A549 (cell line): ENCODE measurements at regions not wholly inside any gene's neighbourhood (a gene's known extent, or its start where the extent isn't known, plus 50 kb on each side); places are given as distances from the start of the nearest gene placed in this dataset.

Source experiments
- ATAC-seq, 2 experiments: fragments of 200-7000 bp in 1 of 2; fragments of >200 bp in 1 of 2; cut with Nextera tagmentation in 1 of 2; cut with Tn5 transposase in 1 of 2; 3 replicates each; pipeline versions ENCODE4 v1.8.0 to v1.9.1; 2018 to 2020; ENCODE audit warnings: mild to moderate bottlenecking in 1 of 2, moderate library complexity in 1 of 2
- CTCF ChIA-PET: fragments of 300-600 bp; sonication (Branson Sonifier 250); formaldehyde crosslinking; extraction: SDS; loops from one replicate; lab custom pipeline; 2021; ENCODE audit warnings: antibody characterized with exemption, inconsistent platforms; lab: Yijun Ruan, JAX
- POLR2A ChIA-PET: fragments of 350-600 bp; formaldehyde crosslinking; extraction: SDS; loops from one replicate; lab custom pipeline; 2021; ENCODE audit warnings: antibody characterized with exemption, inconsistent platforms; lab: Yijun Ruan, JAX
- DNase-seq, 2 experiments: peaks; one replicate each; pipeline versions ENCODE4 v3.0.0 to v3.0.0-alpha.2; 2011 to 2016; ENCODE audit warnings: low read depth in 1 of 2, low spot score in 1 of 2
- FAIRE-seq: peaks from 2 replicates; lab custom pipeline; 2011; peaks lifted over from hg19 to GRCh38; lab: Jason Lieb, UNC
- H3K27ac ChIP-seq, 2 experiments: fragments of >200 bp; sonication (Bioruptor Twin); formaldehyde crosslinking; 3 replicates each; pipeline ENCODE4 v1.5.1; 2016 to 2017
- H3K4me1 ChIP-seq: fragments of >200 bp; sonication (Bioruptor Twin); formaldehyde crosslinking; 3 replicates; pipeline ENCODE4 v1.6.1; 2016
- H3K4me2 ChIP-seq: fragments of >200 bp; sonication (Bioruptor Twin); formaldehyde crosslinking; 3 replicates; pipeline ENCODE4 v1.6.1; 2016
- H3K4me3 ChIP-seq: fragments of >200 bp; sonication (Bioruptor Twin); formaldehyde crosslinking; 3 replicates; pipeline ENCODE4 v1.5.1; 2016
- H3K9me3 ChIP-seq: fragments of >200 bp; sonication (Bioruptor Twin); formaldehyde crosslinking; 3 replicates; pipeline ENCODE4 v1.6.1; 2016
- CBX8 ChIP-seq: fragments of 200-600 bp; sonication (generic); IDR thresholded peaks from 2 replicates; pipeline ENCODE4 v1.6.1; 2016
- CHD2 ChIP-seq: fragments of 150-350 bp; IDR thresholded peaks from 2 replicates; pipeline ENCODE4 v1.6.1; 2014; ENCODE audit warnings: low read length; ENCODE audit not compliant: partially characterized antibody
- EP300 ChIP-seq, 2 experiments: fragments of >200 bp; sonication (Bioruptor Twin); formaldehyde crosslinking; IDR thresholded peaks; 2 replicates in 1 of 2; 3 replicates in 1 of 2; pipeline ENCODE4 v1.6.1; 2016 to 2017
- FOSL2 ChIP-seq, 2 experiments: fragments of 450-650 bp in 1 of 2; fragments of >200 bp in 1 of 2; sonication (Bioruptor Twin) in 1 of 2; formaldehyde crosslinking; IDR thresholded peaks; 2 replicates each; pipeline versions ENCODE4 v1.5.0 to v1.6.1; 2016 to 2020; ENCODE audit warnings: mild to moderate bottlenecking in 1 of 2, moderate library complexity in 1 of 2
- HDAC2 ChIP-seq: fragments of 200-600 bp; sonication (generic); IDR thresholded peaks from 2 replicates; pipeline ENCODE4 v1.6.1; 2016
- MAFK ChIP-seq: fragments of 450-650 bp; IDR thresholded peaks from 2 replicates; pipeline ENCODE4 v1.6.1; 2014; ENCODE audit not compliant: partially characterized antibody
- MYC ChIP-seq: IDR thresholded peaks from 2 replicates; pipeline ENCODE4 v1.6.1; 2012; ENCODE audit warnings: mild to moderate bottlenecking, inconsistent platforms, low read length, improper control_type of control experiment, borderline replicate concordance
- NR3C1 ChIP-seq: fragments of >200 bp; sonication (Bioruptor Twin); formaldehyde crosslinking; IDR thresholded peaks from 3 replicates; pipeline ENCODE4 v1.6.1; 2017
- PHF8 ChIP-seq: fragments of 200-600 bp; sonication (generic); IDR thresholded peaks from 2 replicates; pipeline ENCODE4 v1.6.1; 2016; ENCODE audit warnings: low read depth, mild to moderate bottlenecking, antibody characterized with exemption, moderate library complexity, borderline replicate concordance
- RAD21 ChIP-seq, 2 experiments: fragments of >200 bp in 1 of 2; sonication (Bioruptor Twin) in 1 of 2; formaldehyde crosslinking in 1 of 2; IDR thresholded peaks in 1 of 2; conservative IDR thresholded peaks in 1 of 2; 2 replicates in 1 of 2; 3 replicates in 1 of 2; pipeline ENCODE4 v1.6.1; 2012 to 2018; ENCODE audit warnings: inconsistent platforms in 1 of 2
- RFX5 ChIP-seq: fragments of 450-650 bp; IDR thresholded peaks from 2 replicates; pipeline ENCODE4 v1.7.1; 2014; ENCODE audit warnings: antibody characterized with exemption, mild to moderate bottlenecking, moderate library complexity
- SREBF2 ChIP-seq: fragments of 450-650 bp; IDR thresholded peaks from 2 replicates; pipeline ENCODE4 v1.6.1; 2014; ENCODE audit warnings: mild to moderate bottlenecking, moderate library complexity
- ZFP36 ChIP-seq: fragments of 450-650 bp; IDR thresholded peaks from 2 replicates; pipeline ENCODE4 v1.6.1; 2014; ENCODE audit warnings: borderline replicate concordance; ENCODE audit not compliant: partially characterized antibody
- WGBS: methylation state at CpG from one replicate; pipeline ENCODE4 v1.1.6; 2017; ENCODE audit errors: missing lambda C conversion rate; 5-methylcytosine and 5-hydroxymethylcytosine counted together
- TF ChIP-seq, protein P1 (sequence below): fragments of 450-650 bp; IDR thresholded peaks from 2 replicates; pipeline ENCODE4 v1.6.1; 2014; ENCODE audit warnings: antibody characterized with exemption

DNA sequence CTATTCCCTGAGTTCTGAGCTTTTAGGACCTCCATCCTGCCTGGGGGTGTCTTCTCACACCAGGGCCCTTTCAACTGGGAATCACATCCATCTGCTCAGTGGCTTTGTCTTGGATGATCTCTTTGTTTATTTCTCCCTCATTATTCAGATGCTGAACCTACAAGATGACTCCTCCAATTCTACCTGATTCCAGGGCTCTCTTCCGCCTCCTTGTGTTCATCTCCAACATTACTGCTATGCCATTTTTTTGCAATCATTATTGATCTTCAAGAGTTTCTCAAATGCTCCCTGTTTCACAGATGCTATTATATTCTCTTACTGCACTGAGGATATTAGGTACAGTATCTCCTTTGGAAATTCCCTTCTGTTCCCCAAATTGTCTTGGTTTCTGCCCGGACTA lies 307.7 kb downstream of the SHANK2 start:
- peaks cover 39% of the 10 kb centered on the region for H3K9me3 ChIP-seq
- FAIRE-seq (no peak), ATAC-seq (no peak), DNase-seq (no peak)
- no peak overlapping the region for H3K27ac ChIP-seq
- no peak overlapping the region for H3K4me3 ChIP-seq
- ChIA-PET POLR2A (no interaction called here), CTCF (interaction anchor here (0.6 kb wide), 1 partner anchor 526 kb away, joined by 3 read pairs; no protein-coding TSS in a partner anchor)
- peaks cover 4% of the 10 kb centered on the region; the same call in 1 of the 3 replicates for H3K4me1 ChIP-seq
- no peak for TF ChIP-seq RFX5
- TF ChIP-seq MAFK: no peak
- no peak for TF ChIP-seq MYC
- no peak for TF ChIP-seq SREBF2
- TF ChIP-seq HDAC2: no peak
- no peak for TF ChIP-seq ZFP36
- no peak for TF ChIP-seq CHD2
- H3K4me2 ChIP-seq: no peak overlapping the region
- 98% methylated on average over 2 of the region's 2 CpGs for WGBS

DNA sequence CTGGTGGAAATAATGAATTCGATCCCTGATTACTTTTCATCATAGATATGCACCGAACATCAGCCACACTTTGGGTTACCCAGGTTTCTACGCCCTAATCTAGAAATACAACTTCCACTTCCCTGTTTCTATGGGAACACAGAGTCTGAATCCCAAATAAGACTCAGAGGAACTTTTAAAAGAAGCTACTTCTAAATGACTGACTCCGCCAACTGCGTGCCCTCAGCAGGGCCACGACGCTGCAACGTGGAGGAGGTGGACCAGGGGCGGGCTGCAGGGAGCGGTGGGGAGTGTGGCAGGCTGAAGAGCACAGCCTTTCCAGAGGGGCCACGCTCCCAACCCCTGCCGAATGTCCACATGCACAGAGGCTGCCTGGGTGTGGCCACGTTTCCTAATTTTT lies 304.0 kb downstream of the SHANK2 start:
- WGBS: 94% methylated on average over 13 of the region's 13 CpGs
- no peak overlapping the region for H3K27ac ChIP-seq
- peaks cover 4% of the 10 kb centered on the region; the same call in 1 of the 3 replicates for H3K4me1 ChIP-seq
- FAIRE-seq (no peak), ATAC-seq (no peak), DNase-seq (no peak)
- POLR2A ChIA-PET: no interaction called here
- CTCF ChIA-PET: interaction anchor here (0.5 to 1.1 kb wide), 2 partner anchors 328 to 445 kb away, joined by 3 read pairs; no protein-coding TSS in a partner anchor
- no peak for TF ChIP-seq FOSL2 (IDR thresholded peaks at IDR 0.05)
- no peak for TF ChIP-seq FOSL2 (CRISPR knock-in tag; IDR thresholded peaks at IDR 0.05)
- peaks cover 18% of the 10 kb centered on the region; the same call in 2 of the 3 replicates for H3K9me3 ChIP-seq
- H3K4me2 ChIP-seq: no peak overlapping the region
- no peak overlapping the region for H3K4me3 ChIP-seq

DNA sequence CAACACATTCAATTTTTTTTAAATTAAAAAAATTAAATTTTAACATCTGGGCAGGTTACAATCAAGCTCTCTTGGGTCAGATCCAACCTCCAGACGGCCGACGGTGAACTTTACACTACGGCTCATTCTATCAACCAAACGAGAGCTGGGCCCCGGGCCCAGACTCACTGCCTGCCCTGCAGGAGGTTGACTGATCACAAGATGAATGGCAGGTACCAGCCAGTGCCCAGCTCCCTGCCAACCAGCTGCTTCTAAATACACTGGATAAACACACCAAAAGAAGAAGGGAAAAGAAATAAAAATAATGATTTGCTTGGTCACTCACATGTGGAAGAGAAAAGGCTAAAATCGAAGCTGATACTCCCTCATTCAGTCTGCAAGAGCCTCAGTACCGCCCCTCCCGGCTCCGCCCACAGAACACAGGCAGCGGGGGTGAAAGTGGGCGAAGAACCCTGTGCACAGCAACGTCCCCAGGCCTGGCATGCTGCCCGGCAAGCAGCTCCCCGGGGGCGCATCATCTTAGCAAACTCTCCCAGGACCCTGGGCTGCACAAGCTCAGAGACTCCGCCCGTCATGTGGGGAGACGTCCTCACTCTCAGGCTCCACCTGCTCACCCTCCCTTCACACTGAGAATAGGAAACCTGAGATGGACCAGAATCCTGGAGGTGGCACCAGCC lies 303.4 kb downstream of the SHANK2 start:
- ChIA-PET POLR2A (no interaction called here), CTCF (interaction anchor here (0.5 to 1.1 kb wide), 2 partner anchors 327 to 445 kb away, joined by 3 read pairs; no protein-coding TSS in a partner anchor)

DNA sequence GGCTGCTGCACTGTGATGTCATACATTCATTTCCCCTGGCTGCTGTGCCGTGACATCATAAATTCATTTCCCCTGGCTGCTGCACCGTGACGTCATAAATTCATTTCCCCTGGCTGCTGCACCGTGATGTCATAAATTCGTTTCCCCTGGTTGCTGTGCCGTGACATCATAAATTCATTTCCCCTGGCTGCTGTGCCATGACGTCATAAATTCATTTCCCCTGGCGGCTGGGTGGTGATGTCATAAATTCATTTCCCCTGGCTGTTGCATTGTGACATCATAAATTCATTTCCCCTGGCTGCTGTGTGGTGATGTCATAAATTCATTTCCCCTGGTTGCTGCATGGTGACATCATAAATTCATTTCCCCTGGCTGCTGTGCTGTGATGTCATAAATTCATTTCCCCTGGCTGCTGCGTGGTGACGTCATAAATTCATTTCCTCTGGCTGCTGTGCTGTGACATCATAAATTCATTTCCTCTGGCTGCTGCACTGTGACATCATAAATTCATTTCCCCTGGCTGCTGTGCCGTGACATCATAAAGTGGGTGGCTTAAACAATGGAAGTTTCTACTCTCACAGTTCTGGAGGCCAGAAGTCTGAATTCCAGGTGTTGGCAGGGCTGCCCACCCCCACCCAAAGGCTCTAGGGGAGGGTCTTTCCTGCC lies 301.1 kb downstream of the SHANK2 start:
- TF ChIP-seq MAFK: no peak
- no peak for TF ChIP-seq CBX8
- Histone ChIP-seq H3K27ac (no peak overlapping the region), H3K4me3 (no peak overlapping the region), H3K4me1 (peaks cover 4% of the 10 kb centered on the region; the same call in 1 of the 3 replicates), H3K9me3 (no peaks in the 10 kb centered on the region), H3K4me2 (no peak overlapping the region)
- ChIA-PET POLR2A (no interaction called here), CTCF (no interaction called here)
- ATAC-seq (no peak), DNase-seq (no peak), FAIRE-seq (no peak)
- WGBS: 85% methylated on average over 11 of the region's 11 CpGs

More for the DNA sequence above, 303.4 kb downstream of the SHANK2 start:
- ATAC-seq (no peak; a peak in 1 of 6 replicates), FAIRE-seq (no peak), DNase-seq (no peak)
- Histone ChIP-seq H3K4me1 (peaks cover 4% of the 10 kb centered on the region; the same call in 1 of the 3 replicates), H3K4me3 (no peak overlapping the region), H3K27ac (no peak overlapping the region), H3K9me3 (peaks cover 12% of the 10 kb centered on the region; the same call in 1 of the 3 replicates), H3K4me2 (no peak overlapping the region)
- TF ChIP-seq RAD21 (conservative IDR thresholded peaks at IDR 0.05 in 1 of 2, IDR thresholded peaks at IDR 0.05 in 1 of 2) (no peak), CHD2 (no peak), PHF8 (no peak), EP300 (IDR thresholded peaks at IDR 0.05) (no peak), HDAC2 (no peak), NR3C1 (no peak)
- TF ChIP-seq, protein P1, sequence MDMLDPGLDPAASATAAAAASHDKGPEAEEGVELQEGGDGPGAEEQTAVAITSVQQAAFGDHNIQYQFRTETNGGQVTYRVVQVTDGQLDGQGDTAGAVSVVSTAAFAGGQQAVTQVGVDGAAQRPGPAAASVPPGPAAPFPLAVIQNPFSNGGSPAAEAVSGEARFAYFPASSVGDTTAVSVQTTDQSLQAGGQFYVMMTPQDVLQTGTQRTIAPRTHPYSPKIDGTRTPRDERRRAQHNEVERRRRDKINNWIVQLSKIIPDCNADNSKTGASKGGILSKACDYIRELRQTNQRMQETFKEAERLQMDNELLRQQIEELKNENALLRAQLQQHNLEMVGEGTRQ: no peak
- 78% methylated on average over 19 of the region's 19 CpGs for WGBS
